Neutrophil (primary cell): ENCODE measurements at regions not wholly inside any gene's neighbourhood (a gene's known extent, or its start where the extent isn't known, plus 50 kb on each side); places are given as distances from the start of the nearest gene placed in this dataset.

Experiments used
- H3K27ac ChIP-seq: fragments of 200-600 bp; sonication (generic); 2 replicates; pipeline ENCODE4 v1.5.1; 2016; ENCODE audit warnings: mild to moderate bottlenecking, moderate library complexity
- H3K27me3 ChIP-seq: fragments of 200-600 bp; sonication (generic); 2 replicates; pipeline ENCODE4 v1.6.0; 2016; ENCODE audit warnings: mild to moderate bottlenecking
- H3K36me3 ChIP-seq: fragments of 200-600 bp; sonication (generic); 2 replicates; pipeline ENCODE4 v1.5.1; 2017
- H3K4me1 ChIP-seq, 2 experiments: fragments of 200-600 bp in 1 of 2; sonication (generic) in 1 of 2; 1 replicate in 1 of 2; 2 replicates in 1 of 2; pipeline versions ENCODE4 v1.5.1 to v1.6.1; 2013 to 2016; ENCODE audit warnings: low read depth in 1 of 2, low read length in 1 of 2, mild to moderate bottlenecking in 1 of 2, moderate library complexity in 1 of 2; ENCODE audit not compliant: control insufficient read depth in 1 of 2, insufficient read depth in 1 of 2
- H3K4me3 ChIP-seq, 2 experiments: fragments of 200-600 bp in 1 of 2; sonication (generic) in 1 of 2; 1 replicate in 1 of 2; 2 replicates in 1 of 2; pipeline ENCODE4 v1.5.1; 2013 to 2016; ENCODE audit warnings: low read depth in 1 of 2, low read length in 1 of 2, mild to moderate bottlenecking in 1 of 2, moderate library complexity in 1 of 2
- H3K9me3 ChIP-seq: fragments of 200-600 bp; sonication (generic); 2 replicates; pipeline ENCODE4 v1.5.1; 2016
- CTCF ChIP-seq: fragments of 200-600 bp; sonication (generic); IDR thresholded peaks from 2 replicates; pipeline ENCODE4 v1.5.1; 2016; ENCODE audit warnings: antibody characterized with exemption

- no peaks in the 10 kb centered on the region for H3K9me3 ChIP-seq
- no peak overlapping the region for H3K4me3 ChIP-seq
- H3K4me1 ChIP-seq: no peaks in the 10 kb centered on the region
- no peak overlapping the region for H3K27ac ChIP-seq
- TF ChIP-seq CTCF: no peak
- no peaks in the 10 kb centered on the region for H3K27me3 ChIP-seq
- no peaks in the 10 kb centered on the region for H3K36me3 ChIP-seq
These were observed 238.0 kb upstream of the CTNNB1 start for GRCh38 chr3:40961104-40961857.

GRCh38 chr3:40962721-40963120 is 236.6 kb upstream of the CTNNB1 start:
- H3K27me3 ChIP-seq: no peaks in the 10 kb centered on the region
- no peaks in the 10 kb centered on the region for H3K36me3 ChIP-seq
- H3K27ac ChIP-seq: no peak overlapping the region
- TF ChIP-seq CTCF: no peak
- H3K4me1 ChIP-seq: no peaks in the 10 kb centered on the region
- H3K9me3 ChIP-seq: no peaks in the 10 kb centered on the region
- H3K4me3 ChIP-seq: no peak overlapping the region

GRCh38 chr3:40968666-40969065 is 230.6 kb upstream of the CTNNB1 start:
- Histone ChIP-seq H3K4me1 (peaks cover 0 to 9% of the 10 kb centered on the region in 2 experiments), H3K36me3 (no peaks in the 10 kb centered on the region), H3K27me3 (no peaks in the 10 kb centered on the region), H3K9me3 (no peaks in the 10 kb centered on the region), H3K4me3 (no peak overlapping the region), H3K27ac (no peak overlapping the region)
- no peak for TF ChIP-seq CTCF

GRCh38 chr3:40969341-40969740 is 230.0 kb upstream of the CTNNB1 start:
- Histone ChIP-seq H3K4me1 (peaks cover 0 to 9% of the 10 kb centered on the region in 2 experiments), H3K27ac (no peak overlapping the region), H3K36me3 (no peaks in the 10 kb centered on the region), H3K27me3 (no peaks in the 10 kb centered on the region), H3K4me3 (no peak overlapping the region), H3K9me3 (no peaks in the 10 kb centered on the region)
- TF ChIP-seq CTCF: no peak

GRCh38 chr3:40969756-40970466 is 229.4 kb upstream of the CTNNB1 start:
- Histone ChIP-seq H3K27me3 (no peaks in the 10 kb centered on the region), H3K27ac (no peak overlapping the region), H3K9me3 (no peaks in the 10 kb centered on the region), H3K36me3 (no peaks in the 10 kb centered on the region), H3K4me1 (peaks cover 0 to 9% of the 10 kb centered on the region in 2 experiments), H3K4me3 (no peak overlapping the region)
- no peak for TF ChIP-seq CTCF
